Glutamatergic neuron (in vitro differentiated cells): ENCODE measurements at regions not wholly inside any gene's neighbourhood (a gene's known extent, or its start where the extent isn't known, plus 50 kb on each side); places are given as distances from the start of the nearest gene placed in this dataset.

Experiments
- DNase-seq: peaks from one replicate; pipeline ENCODE4 v3.0.0; 2022
- H3K27ac Mint-ChIP-seq: one replicate; pipeline ENCODE4 v1.8.0; 2020; ENCODE audit warnings: mild to moderate bottlenecking, mixed read lengths, inconsistent platforms; ENCODE audit not compliant: unreplicated experiment
- H3K27me3 Mint-ChIP-seq: one replicate; pipeline ENCODE4 v1.8.0; 2020; ENCODE audit warnings: mild to moderate bottlenecking, moderate library complexity, mixed read lengths, inconsistent platforms; ENCODE audit not compliant: unreplicated experiment
- H3K36me3 Mint-ChIP-seq: one replicate; pipeline ENCODE4 v1.8.0; 2020; ENCODE audit warnings: mild to moderate bottlenecking, mixed read lengths, inconsistent platforms; ENCODE audit not compliant: unreplicated experiment
- H3K4me1 Mint-ChIP-seq: one replicate; pipeline ENCODE4 v1.8.0; 2020; ENCODE audit warnings: mild to moderate bottlenecking, low read depth, mixed read lengths, inconsistent platforms; ENCODE audit not compliant: unreplicated experiment
- H3K4me3 Mint-ChIP-seq: one replicate; pipeline ENCODE4 v1.8.0; 2020; ENCODE audit warnings: mild to moderate bottlenecking, mixed read lengths, inconsistent platforms; ENCODE audit not compliant: unreplicated experiment
- H3K9me3 Mint-ChIP-seq: one replicate; pipeline ENCODE4 v1.8.0; 2020; ENCODE audit warnings: mild to moderate bottlenecking, moderate library complexity, mixed read lengths, inconsistent platforms; ENCODE audit not compliant: unreplicated experiment
- CTCF ChIP-seq: fragments of 200-600 bp; sonication (generic); IDR thresholded peaks from one replicate; pipeline ENCODE4 v1.5.0; 2021; ENCODE audit not compliant: partially characterized antibody, unreplicated experiment

DNA sequence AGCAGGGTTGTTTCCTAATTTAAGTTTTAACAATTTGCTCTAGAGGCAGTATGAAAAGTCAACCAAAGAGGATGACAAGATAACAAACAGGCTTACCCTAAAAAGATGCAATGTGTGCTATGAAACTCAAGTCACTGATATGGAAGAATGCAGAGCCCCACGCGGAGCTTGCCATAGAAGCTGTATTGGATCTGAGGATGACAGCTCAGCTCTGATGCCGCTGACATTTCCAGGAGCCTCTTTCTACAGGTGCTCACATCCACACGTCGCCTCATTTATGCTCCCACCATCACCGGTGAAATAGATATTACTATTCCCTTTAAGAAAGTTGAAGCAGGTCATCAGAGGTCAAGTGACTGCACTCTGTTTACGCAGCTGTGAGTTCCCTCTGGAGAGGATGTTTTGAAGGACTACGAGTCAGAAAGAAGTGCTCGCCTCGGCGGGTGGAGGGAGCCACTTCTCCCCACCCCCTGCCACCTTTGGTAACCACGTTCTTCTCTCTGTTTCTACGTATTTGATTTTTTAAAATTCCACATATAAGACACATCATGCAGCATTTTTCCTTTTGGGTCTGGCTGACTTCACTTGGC lies 275.4 kb downstream of the GLRX3 start:
- TF ChIP-seq CTCF, result no peak
- no peak overlapping the region for H3K27ac Mint-ChIP-seq
- H3K36me3 Mint-ChIP-seq, result peaks cover 3% of the 10 kb centered on the region
- DNase-seq, result no peak
- H3K4me1 Mint-ChIP-seq, result no peaks in the 10 kb centered on the region
- no peak overlapping the region for H3K4me3 Mint-ChIP-seq
- peaks cover 3% of the 10 kb centered on the region for H3K9me3 Mint-ChIP-seq
- H3K27me3 Mint-ChIP-seq, result no peaks in the 10 kb centered on the region

DNA sequence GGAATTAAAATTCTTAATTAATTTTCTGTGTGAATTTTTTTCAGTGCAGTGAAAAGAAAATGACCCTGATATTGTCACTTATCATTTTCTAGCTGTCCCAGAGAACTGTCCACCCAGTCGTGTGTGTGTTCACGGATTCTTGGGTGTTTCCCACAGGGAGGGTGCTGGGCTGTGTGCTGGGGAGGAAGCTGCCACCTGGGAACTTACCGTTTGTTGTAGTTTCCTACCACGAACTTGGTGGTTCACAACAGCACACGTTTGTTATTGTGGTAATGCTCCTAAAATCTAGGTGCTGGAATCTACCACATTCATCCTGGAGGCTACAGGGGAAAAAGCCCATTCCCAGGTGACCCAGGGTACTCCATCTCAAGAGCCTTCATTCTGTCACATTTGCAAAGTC lies 276.1 kb downstream of the GLRX3 start:
- Mint-ChIP-seq H3K4me3 (no peak overlapping the region), H3K27me3 (no peaks in the 10 kb centered on the region), H3K36me3 (peaks cover 7% of the 10 kb centered on the region), H3K27ac (no peak overlapping the region), H3K9me3 (peaks cover 9% of the 10 kb centered on the region), H3K4me1 (no peaks in the 10 kb centered on the region)
- no peak for TF ChIP-seq CTCF
- DNase-seq, result no peak

GRCh38 chr10:130416334-130417150 lies 280.4 kb downstream of the GLRX3 start:
- no peak overlapping the region for H3K4me3 Mint-ChIP-seq
- no peaks in the 10 kb centered on the region for H3K27me3 Mint-ChIP-seq
- no peaks in the 10 kb centered on the region for H3K4me1 Mint-ChIP-seq
- H3K27ac Mint-ChIP-seq, result no peak overlapping the region
- H3K36me3 Mint-ChIP-seq, result peaks cover 15% of the 10 kb centered on the region
- peaks cover 11% of the 10 kb centered on the region for H3K9me3 Mint-ChIP-seq
- TF ChIP-seq CTCF, result no peak
- DNase-seq, result no peak

DNA sequence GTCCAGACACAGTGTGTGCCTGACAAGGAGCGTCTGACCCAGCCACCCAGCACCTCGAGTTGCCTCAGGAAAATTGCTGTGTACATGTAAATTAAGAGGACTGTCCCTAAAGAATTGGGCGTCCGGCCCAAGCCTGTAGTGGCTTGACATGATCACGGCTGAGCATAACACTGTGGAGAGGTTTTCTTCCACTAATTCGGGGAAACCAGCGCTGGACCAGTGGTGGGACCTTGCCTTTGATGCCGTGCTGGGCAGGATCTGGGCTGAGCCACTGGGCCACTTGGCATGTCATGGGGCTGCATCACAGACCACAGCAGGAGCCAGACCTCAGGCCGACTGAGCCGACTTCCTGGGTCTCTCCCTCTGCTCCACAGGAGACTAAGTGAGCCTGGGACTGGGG lies 282.5 kb downstream of the GLRX3 start:
- H3K9me3 Mint-ChIP-seq, result peaks cover 11% of the 10 kb centered on the region
- peaks cover 24% of the 10 kb centered on the region for H3K36me3 Mint-ChIP-seq
- H3K27ac Mint-ChIP-seq, result no peak overlapping the region
- no peak for TF ChIP-seq CTCF
- no peaks in the 10 kb centered on the region for H3K4me1 Mint-ChIP-seq
- peaks cover 2% of the 10 kb centered on the region for H3K27me3 Mint-ChIP-seq
- H3K4me3 Mint-ChIP-seq, result no peak overlapping the region
- no peak for DNase-seq

DNA sequence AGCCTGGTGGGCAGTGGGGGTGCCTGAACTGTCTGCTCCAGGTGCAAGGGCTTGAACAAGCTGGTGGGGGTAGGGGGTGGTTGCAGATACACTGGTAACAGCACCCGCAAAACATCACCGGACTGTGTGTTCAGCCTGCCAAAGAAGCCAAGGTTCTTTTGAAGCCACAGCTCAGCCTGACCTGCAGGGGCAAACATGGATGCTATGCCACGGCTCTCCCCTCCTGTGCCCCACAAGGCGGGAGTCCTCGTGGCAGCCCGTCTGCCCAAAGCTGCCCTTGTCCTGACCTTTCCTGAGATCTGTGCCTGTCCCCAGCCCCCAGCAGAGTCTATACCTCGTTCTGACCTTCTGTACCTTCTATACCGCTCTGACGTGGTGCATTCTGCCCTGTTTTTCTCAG lies 285.7 kb downstream of the GLRX3 start:
- Mint-ChIP-seq H3K27me3 (peaks cover 3% of the 10 kb centered on the region), H3K4me1 (no peaks in the 10 kb centered on the region), H3K4me3 (no peak overlapping the region), H3K9me3 (peaks cover 12% of the 10 kb centered on the region), H3K27ac (no peak overlapping the region), H3K36me3 (peaks cover 21% of the 10 kb centered on the region)
- no peak for TF ChIP-seq CTCF
- no peak for DNase-seq
